ENCODE measurements at regions not wholly inside any gene's neighbourhood (a gene's known extent, or its start where the extent isn't known, plus 50 kb on each side); places are given as distances from the start of the nearest gene placed in this dataset.

DNA sequence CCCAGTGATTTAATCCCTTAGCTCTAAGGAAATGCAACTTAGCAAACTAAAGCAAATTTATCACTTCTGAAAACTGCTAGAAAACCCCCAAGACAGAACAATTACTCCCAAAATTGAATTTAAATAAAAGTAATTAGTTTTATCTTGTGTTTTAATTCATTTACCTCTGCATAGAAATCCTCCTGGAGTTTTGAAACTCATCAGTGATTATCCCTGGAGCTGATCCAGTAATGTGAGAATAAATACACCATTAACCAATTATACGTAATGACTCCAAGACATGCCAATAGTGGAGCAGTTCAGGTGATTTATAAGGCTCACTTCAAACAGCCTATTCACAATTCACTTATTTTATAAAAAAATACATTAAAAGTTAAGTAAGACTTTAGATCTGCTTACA, 855.3 kb upstream of the FLRT2 start:
- Histone ChIP-seq H3K27ac (ENCODE audit: low read length) (no peak overlapping the region), H3K9ac (ENCODE audit: low read depth, low read length) (no peak overlapping the region), H3K4me2 (ENCODE audit: insufficient read depth, low read length) (no peak overlapping the region), H3K4me1 (ENCODE audit: insufficient read depth, low read length) (no peaks in the 10 kb centered on the region), H3K27me3 (ENCODE audit: insufficient read depth, low read length, poor library complexity) (no peaks in the 10 kb centered on the region), H3K4me3 (ENCODE audit: low read depth in 1 of 2, low read length in 2 of 2) (no peak overlapping the region), H3K9me3 (ENCODE audit: insufficient read depth, low read length, severe bottlenecking) (no peaks in the 10 kb centered on the region), H4K20me1 (ENCODE audit: insufficient read depth, low read length) (no peaks in the 10 kb centered on the region), H2AFZ (ENCODE audit: low read depth, low read length) (no peak overlapping the region), H3K36me3 (ENCODE audit: insufficient read depth, low read length) (no peaks in the 10 kb centered on the region), H3K79me2 (ENCODE audit: insufficient read depth, low read length) (no peaks in the 10 kb centered on the region)
- TF ChIP-seq CTCF (IDR thresholded peaks at IDR 0.05; ENCODE audit: borderline replicate concordance, extremely low read depth, low read length, poor library complexity, severe bottlenecking): no peak
- ATAC-seq (ENCODE audit: insufficient read depth, low read depth): no peak
- no peak for DNase-seq

DNA sequence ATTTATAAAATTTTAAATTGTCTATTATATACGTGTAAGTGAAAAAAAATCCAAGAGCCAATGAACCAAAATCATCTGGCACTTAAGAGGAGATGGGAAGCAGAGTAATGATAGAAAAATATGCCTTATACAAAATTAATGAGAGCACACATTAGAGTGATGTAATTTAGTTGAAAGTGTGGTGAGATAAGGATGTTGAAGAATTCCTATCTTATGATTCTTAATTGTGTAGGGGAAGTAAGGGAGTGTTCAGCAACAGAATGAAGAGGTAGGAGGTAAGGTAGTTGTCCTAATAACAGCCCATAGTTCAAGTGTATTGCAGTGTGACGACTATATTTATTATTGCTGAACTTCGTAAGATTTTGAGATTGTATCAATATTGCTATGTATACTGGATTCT, 843.4 kb upstream of the FLRT2 start:
- H3K4me2 ChIP-seq (ENCODE audit: insufficient read depth, low read length): no peak overlapping the region
- no peak overlapping the region for H3K9ac ChIP-seq (ENCODE audit: low read depth, low read length)
- no peak overlapping the region for H2AFZ ChIP-seq (ENCODE audit: low read depth, low read length)
- ATAC-seq (ENCODE audit: insufficient read depth, low read depth) (no peak), DNase-seq (no peak)
- no peak overlapping the region for H3K27ac ChIP-seq (ENCODE audit: low read length)
- no peaks in the 10 kb centered on the region for H4K20me1 ChIP-seq (ENCODE audit: insufficient read depth, low read length)
- no peaks in the 10 kb centered on the region for H3K9me3 ChIP-seq (ENCODE audit: insufficient read depth, low read length, severe bottlenecking)
- no peaks in the 10 kb centered on the region for H3K27me3 ChIP-seq (ENCODE audit: insufficient read depth, low read length, poor library complexity)
- H3K4me3 ChIP-seq (ENCODE audit: low read depth in 1 of 2, low read length in 2 of 2): no peak overlapping the region
- TF ChIP-seq CTCF (IDR thresholded peaks at IDR 0.05; ENCODE audit: borderline replicate concordance, extremely low read depth, low read length, poor library complexity, severe bottlenecking) (no peak), EZH2 (IDR thresholded peaks at IDR 0.05; ENCODE audit: borderline replicate concordance, low read depth, low read length, severe bottlenecking) (no peak)
- no peaks in the 10 kb centered on the region for H3K4me1 ChIP-seq (ENCODE audit: insufficient read depth, low read length)
- H3K36me3 ChIP-seq (ENCODE audit: insufficient read depth, low read length): no peaks in the 10 kb centered on the region
- no peaks in the 10 kb centered on the region for H3K79me2 ChIP-seq (ENCODE audit: insufficient read depth, low read length)

GRCh38 chr14:84688297-84689025, 841.5 kb upstream of the FLRT2 start:
- no peak overlapping the region for H3K4me2 ChIP-seq (ENCODE audit: insufficient read depth, low read length)
- H3K9ac ChIP-seq (ENCODE audit: low read depth, low read length): no peak overlapping the region
- TF ChIP-seq EZH2 (IDR thresholded peaks at IDR 0.05; ENCODE audit: borderline replicate concordance, low read depth, low read length, severe bottlenecking) (no peak), CTCF (IDR thresholded peaks at IDR 0.05; ENCODE audit: borderline replicate concordance, extremely low read depth, low read length, poor library complexity, severe bottlenecking) (no peak)
- no peak for ATAC-seq (ENCODE audit: insufficient read depth, low read depth)
- no peaks in the 10 kb centered on the region for H3K9me3 ChIP-seq (ENCODE audit: insufficient read depth, low read length, severe bottlenecking)
- no peak for DNase-seq
- H3K4me3 ChIP-seq (ENCODE audit: low read depth in 1 of 2, low read length in 2 of 2): no peak overlapping the region
- H2AFZ ChIP-seq (ENCODE audit: low read depth, low read length): no peak overlapping the region
- H3K27me3 ChIP-seq (ENCODE audit: insufficient read depth, low read length, poor library complexity): no peaks in the 10 kb centered on the region
- no peaks in the 10 kb centered on the region for H3K36me3 ChIP-seq (ENCODE audit: insufficient read depth, low read length)
- H3K79me2 ChIP-seq (ENCODE audit: insufficient read depth, low read length): no peaks in the 10 kb centered on the region
- H3K4me1 ChIP-seq (ENCODE audit: insufficient read depth, low read length): no peaks in the 10 kb centered on the region
- H3K27ac ChIP-seq (ENCODE audit: low read length): no peak overlapping the region
- no peaks in the 10 kb centered on the region for H4K20me1 ChIP-seq (ENCODE audit: insufficient read depth, low read length)

Data from DND-41 (cell line).